Coronary artery (tissue), 2 donors: ENCODE measurements at regions not wholly inside any gene's neighbourhood (a gene's known extent, or its start where the extent isn't known, plus 50 kb on each side); places are given as distances from the start of the nearest gene placed in this dataset.

Experiments
- DNase-seq: peaks from one replicate; pipeline ENCODE4 v3.0.0-alpha.2; 2017; ENCODE audit warnings: low spot score
- H3K27ac ChIP-seq, 2 donors: fragments of 200-600 bp; sonication (generic); one replicate each; pipeline ENCODE4 v1.5.1; 2016 to 2019
- H3K4me3 ChIP-seq: fragments of 200-600 bp; sonication (generic); 2 replicates; pipeline ENCODE4 v1.5.1; 2016; ENCODE audit warnings: mild to moderate bottlenecking, moderate library complexity
- CTCF ChIP-seq: fragments of 200-600 bp; sonication (generic); IDR thresholded peaks from one replicate; pipeline ENCODE4 v1.5.1; 2019; ENCODE audit warnings: antibody characterized with exemption

DNA sequence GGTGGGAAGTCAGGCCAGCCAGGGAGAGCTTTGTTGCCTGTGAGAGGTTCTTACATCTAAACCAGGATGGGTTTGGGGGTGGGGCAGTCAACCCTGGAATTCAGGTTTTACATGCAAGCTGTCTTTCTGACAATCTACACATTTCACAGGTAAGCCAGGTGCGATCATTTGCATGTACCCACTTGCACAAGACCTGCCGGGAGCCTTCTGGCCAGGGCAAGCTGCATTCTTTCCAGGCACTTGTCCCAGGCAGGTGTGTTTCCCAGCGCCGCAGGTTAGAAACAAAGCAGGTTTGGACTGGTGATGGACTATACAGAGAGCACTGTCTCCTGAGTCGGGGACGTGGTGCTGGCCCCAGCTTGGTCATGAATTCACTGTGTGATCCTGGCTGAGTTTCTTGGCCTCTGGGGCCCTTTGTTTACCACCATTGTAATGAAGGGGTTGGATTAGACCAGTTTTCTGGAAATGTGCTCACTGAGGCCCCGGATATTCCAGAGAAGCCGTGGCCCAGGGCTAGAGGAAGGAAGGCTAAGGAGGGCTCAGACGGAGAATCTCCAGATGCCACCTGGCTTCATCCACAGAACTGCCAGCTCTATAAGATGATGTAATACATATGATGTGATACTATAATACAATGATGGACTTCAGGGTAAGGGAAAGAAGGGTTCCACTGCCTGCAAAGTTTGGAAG lies 205.2 kb upstream of the SVIL start:
- peak overlapping the region; percentile 29 to 78 for H3K27ac ChIP-seq
- no peak for DNase-seq

DNA sequence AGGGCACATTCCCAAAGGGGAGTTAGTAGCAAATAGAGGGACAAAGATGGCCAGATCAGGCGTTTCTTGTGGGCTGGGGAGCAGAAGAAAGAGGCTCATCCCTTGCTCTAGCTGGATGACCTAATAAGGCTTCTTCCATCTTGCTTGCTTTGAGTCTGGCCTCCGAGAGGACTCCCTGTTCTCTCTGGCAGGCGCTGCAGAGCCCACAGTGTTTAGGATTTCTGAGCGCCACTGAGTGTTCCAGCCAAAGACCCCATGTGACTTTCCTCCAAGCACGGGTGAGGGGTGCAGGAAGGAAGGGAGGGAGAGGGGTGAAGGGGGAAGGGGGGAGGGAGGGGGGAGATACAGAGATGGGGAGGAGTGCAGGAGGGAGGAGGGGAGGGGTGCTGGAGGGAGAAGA lies 203.8 kb upstream of the SVIL start:
- no peak for DNase-seq
- H3K27ac ChIP-seq = peak overlapping the region; percentile 34 to 78
- TF ChIP-seq CTCF = no peak
- no peak overlapping the region for H3K4me3 ChIP-seq

More for the DNA sequence above, 205.2 kb upstream of the SVIL start:
- no peak for TF ChIP-seq CTCF
- H3K4me3 ChIP-seq = no peak overlapping the region

DNA sequence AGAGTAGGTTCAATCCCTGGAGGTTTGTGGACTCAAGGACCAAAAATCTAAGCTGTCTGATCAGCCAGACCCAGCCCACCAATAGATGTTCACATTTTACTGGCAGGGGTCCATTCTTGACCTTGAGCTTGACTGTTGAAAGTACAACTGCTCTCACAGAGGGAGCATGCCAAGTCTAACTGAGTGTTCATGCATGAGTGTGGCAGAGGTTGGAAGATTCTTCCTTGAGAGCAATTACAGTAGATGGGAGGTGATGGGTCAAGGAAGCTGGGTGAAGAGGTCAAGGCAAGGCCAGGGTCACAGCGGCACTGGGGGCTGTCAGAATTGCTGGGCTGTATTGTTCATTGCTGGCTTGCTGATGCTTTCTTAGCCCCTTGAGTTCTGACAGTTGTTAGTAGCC lies 202.8 kb upstream of the SVIL start:
- H3K4me3 ChIP-seq = no peak overlapping the region
- TF ChIP-seq CTCF = no peak
- DNase-seq = no peak
- H3K27ac ChIP-seq = peak overlapping the region in 1 of 2 donors; percentile 10

- Histone ChIP-seq H3K27ac (no peak overlapping the region), H3K4me3 (no peak overlapping the region)
- no peak for TF ChIP-seq CTCF
- no peak for DNase-seq
Observed at GRCh38 chr10:29836396-29836795, 201.6 kb upstream of the SVIL start.

GRCh38 chr10:29835055-29835454 lies 200.3 kb upstream of the SVIL start:
- no peak for TF ChIP-seq CTCF
- Histone ChIP-seq H3K4me3 (no peak overlapping the region), H3K27ac (no peak overlapping the region)
- no peak for DNase-seq

GRCh38 chr10:29830531-29831512 lies 196.1 kb upstream of the SVIL start:
- Histone ChIP-seq H3K27ac (no peak overlapping the region), H3K4me3 (no peak overlapping the region)
- TF ChIP-seq CTCF = no peak
- no peak for DNase-seq
